ENCODE measurements at regions not wholly inside any gene's neighbourhood (a gene's known extent, or its start where the extent isn't known, plus 50 kb on each side); places are given as distances from the start of the nearest gene placed in this dataset.

GRCh38 chr14:34103176-34103575, 152.3 kb upstream of the EGLN3 start:
- no peaks in the 10 kb centered on the region for H3K36me3 ChIP-seq (ENCODE audit: control insufficient read depth, insufficient read depth, low read length)
- H3K4me1 ChIP-seq (replicated peaks in 1 of 2; ENCODE audit: control insufficient read depth in 2 of 2, insufficient read depth in 2 of 2, low read length in 2 of 2): peaks cover 0 to 5% of the 10 kb centered on the region in 2 experiments; a peak in 3 of 5 replicates
- intact Hi-C loops (cut with micrococcal nuclease): no loop called here
- ATAC-seq (no peak), DNase-seq (ENCODE audit: extremely low read depth in 1 of 4, low spot score in 3 of 4) (no peak), FAIRE-seq (no peak)
- ChIA-PET CTCF (ENCODE audit: low intra/inter-chr PET ratio) (no interaction called here), POLR2A (interaction anchor here (0.9 kb wide), 1 partner anchor 10 kb away, joined by 4 read pairs; no protein-coding TSS in a partner anchor)
- 22% methylated on average over 4 of the region's 4 CpGs for WGBS (ENCODE audit: insufficient coverage, low coverage, missing lambda C conversion rate)
- H3K9ac ChIP-seq (ENCODE audit: insufficient read depth in 1 of 2, low read depth in 2 of 2, low read length in 2 of 2): no peak overlapping the region
- in situ Hi-C loops (cut with MboI): loop anchor here (10.0 kb wide), 1 partner anchor 158 kb away; no protein-coding TSS in a partner anchor
- TF ChIP-seq HNRNPL (IDR thresholded peaks at IDR 0.05; ENCODE audit: low read depth, low read length) (no peak), ZNF644 (tag; IDR thresholded peaks at IDR 0.05; ENCODE audit: low read depth) (no peak), ZNF717 (CRISPR knock-in tag; IDR thresholded peaks at IDR 0.05) (no peak), ZBTB2 (IDR thresholded peaks at IDR 0.05) (no peak), ELF4 (CRISPR knock-in tag; IDR thresholded peaks at IDR 0.05) (no peak), ERF (CRISPR knock-in tag; IDR thresholded peaks at IDR 0.05) (no peak)
- no peak overlapping the region for H3K4me2 ChIP-seq (ENCODE audit: insufficient read depth, low read length)
- no peaks in the 10 kb centered on the region for H3K79me2 ChIP-seq (ENCODE audit: control insufficient read depth, insufficient read depth, low read length)
- no peak overlapping the region for H2AFZ ChIP-seq (ENCODE audit: low read depth, low read length)
- no peak overlapping the region for H3K4me3 ChIP-seq
- H3K27me3 ChIP-seq (ENCODE audit: control insufficient read depth in 2 of 2, insufficient read depth in 2 of 2, low read length in 2 of 2): no peaks in the 10 kb centered on the region
- H3K27ac ChIP-seq (ENCODE audit: extremely low read depth, low read depth, low read length): no peak overlapping the region
- no peaks in the 10 kb centered on the region for H4K20me1 ChIP-seq (replicated peaks; ENCODE audit: control insufficient read depth, insufficient read depth, low read length)
- BruUV-seq (replicated peaks): no TSS peak
- H3K9me3 ChIP-seq (replicated peaks; ENCODE audit: control insufficient read depth, insufficient read depth, low read depth, low read length): no peaks in the 10 kb centered on the region
- no peaks in the 10 kb centered on the region for H3K9me1 ChIP-seq (ENCODE audit: control insufficient read depth, insufficient read depth, low read length)

Measured in K562 (cell line).